WTC11 (cell line): ENCODE measurements at regions not wholly inside any gene's neighbourhood (a gene's known extent, or its start where the extent isn't known, plus 50 kb on each side); places are given as distances from the start of the nearest gene placed in this dataset.

ENCODE experiments used
- ELF4 ChIP-seq: sonication (generic); formaldehyde crosslinking; IDR thresholded peaks from 2 replicates; pipeline ENCODE4 v1.8.1; 2022; ENCODE audit warnings: low read depth, mild to moderate bottlenecking, moderate library complexity, missing genetic modification reagents
- NFYB ChIP-seq: sonication (generic); formaldehyde crosslinking; conservative IDR thresholded peaks from 2 replicates; pipeline ENCODE4 v1.8.0; 2022; ENCODE audit warnings: low read depth, missing genetic modification reagents
- ZNF232 ChIP-seq: sonication (generic); formaldehyde crosslinking; IDR thresholded peaks from 2 replicates; pipeline ENCODE4 v1.8.0; 2022; ENCODE audit warnings: mild to moderate bottlenecking, missing genetic modification reagents
- TF ChIP-seq, protein P1 (sequence below): fragments of 200-600 bp; IDR thresholded peaks from 2 replicates; pipeline ENCODE4 v1.8.0; 2022; ENCODE audit warnings: antibody characterized with exemption

DNA sequence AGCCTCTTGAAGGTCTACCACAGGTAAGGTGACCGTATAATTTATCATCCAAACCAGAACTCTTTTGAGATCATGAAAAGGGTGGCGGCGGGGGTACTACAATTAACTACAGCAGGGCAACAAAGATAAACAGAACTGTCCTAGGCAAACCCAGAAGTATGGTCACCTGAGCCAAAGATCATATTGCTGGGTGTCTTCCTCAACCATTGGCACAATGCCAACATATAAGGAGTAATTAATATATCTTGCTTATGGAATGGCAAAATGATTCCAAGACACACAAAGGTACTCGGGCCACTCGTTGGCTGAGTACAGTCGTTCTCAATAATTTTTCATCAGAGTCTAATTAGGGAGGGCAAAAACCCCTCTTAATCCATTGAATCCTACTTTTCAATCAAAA is 273.3 kb downstream of the QDPR start:
- TF ChIP-seq, protein P1, sequence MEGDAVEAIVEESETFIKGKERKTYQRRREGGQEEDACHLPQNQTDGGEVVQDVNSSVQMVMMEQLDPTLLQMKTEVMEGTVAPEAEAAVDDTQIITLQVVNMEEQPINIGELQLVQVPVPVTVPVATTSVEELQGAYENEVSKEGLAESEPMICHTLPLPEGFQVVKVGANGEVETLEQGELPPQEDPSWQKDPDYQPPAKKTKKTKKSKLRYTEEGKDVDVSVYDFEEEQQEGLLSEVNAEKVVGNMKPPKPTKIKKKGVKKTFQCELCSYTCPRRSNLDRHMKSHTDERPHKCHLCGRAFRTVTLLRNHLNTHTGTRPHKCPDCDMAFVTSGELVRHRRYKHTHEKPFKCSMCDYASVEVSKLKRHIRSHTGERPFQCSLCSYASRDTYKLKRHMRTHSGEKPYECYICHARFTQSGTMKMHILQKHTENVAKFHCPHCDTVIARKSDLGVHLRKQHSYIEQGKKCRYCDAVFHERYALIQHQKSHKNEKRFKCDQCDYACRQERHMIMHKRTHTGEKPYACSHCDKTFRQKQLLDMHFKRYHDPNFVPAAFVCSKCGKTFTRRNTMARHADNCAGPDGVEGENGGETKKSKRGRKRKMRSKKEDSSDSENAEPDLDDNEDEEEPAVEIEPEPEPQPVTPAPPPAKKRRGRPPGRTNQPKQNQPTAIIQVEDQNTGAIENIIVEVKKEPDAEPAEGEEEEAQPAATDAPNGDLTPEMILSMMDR, result no peak
- no peak for TF ChIP-seq ELF4 (CRISPR knock-in tag)
- TF ChIP-seq ZNF232 (CRISPR knock-in tag), result no peak
- TF ChIP-seq NFYB (CRISPR knock-in tag), result no peak
